GM18517 (cell line): ENCODE measurements at regions not wholly inside any gene's neighbourhood (a gene's known extent, or its start where the extent isn't known, plus 50 kb on each side); places are given as distances from the start of the nearest gene placed in this dataset.

Experiments
- ATAC-seq: cut with Tn5 transposase; IDR thresholded peaks from one replicate; pipeline ENCODE4 v1.9.1; 2021; ENCODE audit warnings: mild to moderate bottlenecking, moderate library complexity; ENCODE audit not compliant: unreplicated experiment

- ATAC-seq: no peak
These were observed 435.1 kb upstream of the HS6ST1 start for GRCh38 chr2:128753800-128754199.

GRCh38 chr2:128754246-128754724, 435.6 kb upstream of the HS6ST1 start:
- peak; percentile 87 for ATAC-seq

GRCh38 chr2:128755695-128756364, 437.2 kb upstream of the HS6ST1 start:
- ATAC-seq: no peak

GRCh38 chr2:128756365-128756717, 437.7 kb upstream of the HS6ST1 start:
- ATAC-seq: no peak

- ATAC-seq: no peak
These were observed 447.1 kb upstream of the HS6ST1 start for GRCh38 chr2:128765811-128766210.

- ATAC-seq: no peak
These were observed 449.4 kb upstream of the HS6ST1 start for GRCh38 chr2:128768041-128768440.

- no peak for ATAC-seq
These were observed 450.9 kb upstream of the HS6ST1 start for GRCh38 chr2:128769457-128770142.

GRCh38 chr2:128770143-128771085, 451.7 kb upstream of the HS6ST1 start:
- no peak for ATAC-seq

- ATAC-seq: no peak
These were observed 452.7 kb upstream of the HS6ST1 start for GRCh38 chr2:128771401-128771800.

GRCh38 chr2:128772671-128773070, 454.0 kb upstream of the HS6ST1 start:
- ATAC-seq: no peak

- ATAC-seq: no peak
These were observed 455.1 kb upstream of the HS6ST1 start for GRCh38 chr2:128773641-128774319.

- ATAC-seq: no peak
These were observed 455.9 kb upstream of the HS6ST1 start for GRCh38 chr2:128774320-128775216.

- no peak for ATAC-seq
These were observed 456.7 kb upstream of the HS6ST1 start for GRCh38 chr2:128775217-128775913.

- no peak for ATAC-seq
These were observed 457.2 kb upstream of the HS6ST1 start for GRCh38 chr2:128775914-128776285.

- ATAC-seq: no peak
These were observed 458.0 kb upstream of the HS6ST1 start for GRCh38 chr2:128776461-128777195.

- no peak for ATAC-seq
These were observed 458.7 kb upstream of the HS6ST1 start for GRCh38 chr2:128777196-128778035.

- no peak for ATAC-seq
These were observed 460.2 kb upstream of the HS6ST1 start for GRCh38 chr2:128778843-128779242.
